DND-41 (cell line): ENCODE measurements at regions not wholly inside any gene's neighbourhood (a gene's known extent, or its start where the extent isn't known, plus 50 kb on each side); places are given as distances from the start of the nearest gene placed in this dataset.

ENCODE experiments used
- CTCF ChIP-seq: IDR thresholded peaks from 2 replicates; pipeline ENCODE4 v1.5.1; 2012; ENCODE audit warnings: borderline replicate concordance, low read length, moderate library complexity, mild to moderate bottlenecking; ENCODE audit not compliant: poor library complexity, severe bottlenecking; ENCODE audit errors: extremely low read depth
- EZH2 ChIP-seq: IDR thresholded peaks from 3 replicates; pipeline ENCODE4 v1.6.1; 2012; ENCODE audit warnings: borderline replicate concordance, low read depth, mild to moderate bottlenecking, moderate library complexity, low read length, inconsistent platforms; ENCODE audit not compliant: severe bottlenecking

GRCh38 chr2:51290725-51291124 is 258.8 kb upstream of the NRXN1 start:
- TF ChIP-seq CTCF (no peak), EZH2 (no peak)
